ENCODE measurements at regions not wholly inside any gene's neighbourhood (a gene's known extent, or its start where the extent isn't known, plus 50 kb on each side); places are given as distances from the start of the nearest gene placed in this dataset.

- H3K9me3 Mint-ChIP-seq = peaks cover 24% of the 10 kb centered on the region
- no peak for TF ChIP-seq CTCF (IDR thresholded peaks at IDR 0.05; ENCODE audit: unreplicated experiment in 3 of 3)
- H3K27ac Mint-ChIP-seq = no peak overlapping the region
- no peak overlapping the region for H3K4me3 Mint-ChIP-seq
- H3K4me1 Mint-ChIP-seq = no peaks in the 10 kb centered on the region
- H3K27me3 Mint-ChIP-seq (ENCODE audit: low read depth) = no peaks in the 10 kb centered on the region
- no peaks in the 10 kb centered on the region for H3K36me3 Mint-ChIP-seq (ENCODE audit: low read depth)
Observed at GRCh38 chr6:66897576-66897975, 1190.5 kb upstream of the EYS start.

- H3K9me3 Mint-ChIP-seq = peaks cover 26% of the 10 kb centered on the region
- H3K27me3 Mint-ChIP-seq (ENCODE audit: low read depth) = no peaks in the 10 kb centered on the region
- H3K4me1 Mint-ChIP-seq = no peaks in the 10 kb centered on the region
- H3K27ac Mint-ChIP-seq = no peak overlapping the region
- no peaks in the 10 kb centered on the region for H3K36me3 Mint-ChIP-seq (ENCODE audit: low read depth)
- no peak for TF ChIP-seq CTCF (IDR thresholded peaks at IDR 0.05; ENCODE audit: unreplicated experiment in 3 of 3)
- no peak overlapping the region for H3K4me3 Mint-ChIP-seq
Observed at GRCh38 chr6:66896415-66896814, 1189.4 kb upstream of the EYS start.

GRCh38 chr6:66883453-66883852 is 1176.4 kb upstream of the EYS start:
- Mint-ChIP-seq H3K36me3 (ENCODE audit: low read depth) (no peaks in the 10 kb centered on the region), H3K9me3 (peaks cover 22% of the 10 kb centered on the region), H3K27me3 (ENCODE audit: low read depth) (no peaks in the 10 kb centered on the region), H3K4me1 (no peaks in the 10 kb centered on the region), H3K27ac (no peak overlapping the region), H3K4me3 (no peak overlapping the region)
- TF ChIP-seq CTCF (IDR thresholded peaks at IDR 0.05; ENCODE audit: unreplicated experiment in 3 of 3) = no peak

GRCh38 chr6:66866801-66867200 is 1159.8 kb upstream of the EYS start:
- no peaks in the 10 kb centered on the region for H3K36me3 Mint-ChIP-seq (ENCODE audit: low read depth)

GRCh38 chr6:66865771-66866170 is 1158.7 kb upstream of the EYS start:
- Mint-ChIP-seq H3K27ac (no peak overlapping the region), H3K4me3 (no peak overlapping the region), H3K27me3 (ENCODE audit: low read depth) (no peaks in the 10 kb centered on the region), H3K9me3 (peaks cover 4% of the 10 kb centered on the region), H3K36me3 (ENCODE audit: low read depth) (no peaks in the 10 kb centered on the region), H3K4me1 (no peaks in the 10 kb centered on the region)
- no peak for TF ChIP-seq CTCF (IDR thresholded peaks at IDR 0.05; ENCODE audit: unreplicated experiment in 3 of 3)

More at GRCh38 chr6:66866801-66867200, 1159.8 kb upstream of the EYS start:
- no peak overlapping the region for H3K27ac Mint-ChIP-seq
- H3K9me3 Mint-ChIP-seq = peaks cover 4% of the 10 kb centered on the region
- H3K27me3 Mint-ChIP-seq (ENCODE audit: low read depth) = no peaks in the 10 kb centered on the region
- no peak overlapping the region for H3K4me3 Mint-ChIP-seq
- no peak for TF ChIP-seq CTCF (IDR thresholded peaks at IDR 0.05; ENCODE audit: unreplicated experiment in 3 of 3)
- no peaks in the 10 kb centered on the region for H3K4me1 Mint-ChIP-seq

GRCh38 chr6:66861007-66861541 is 1154.0 kb upstream of the EYS start:
- H3K9me3 Mint-ChIP-seq = no peaks in the 10 kb centered on the region
- H3K36me3 Mint-ChIP-seq (ENCODE audit: low read depth) = no peaks in the 10 kb centered on the region
- H3K4me1 Mint-ChIP-seq = no peaks in the 10 kb centered on the region
- no peak for TF ChIP-seq CTCF (IDR thresholded peaks at IDR 0.05; ENCODE audit: unreplicated experiment in 3 of 3)
- no peak overlapping the region for H3K27ac Mint-ChIP-seq
- H3K27me3 Mint-ChIP-seq (ENCODE audit: low read depth) = no peaks in the 10 kb centered on the region
- no peak overlapping the region for H3K4me3 Mint-ChIP-seq

Data from nephron (organoid).